Esophagus squamous epithelium (tissue), 5 donors: ENCODE measurements at regions not wholly inside any gene's neighbourhood (a gene's known extent, or its start where the extent isn't known, plus 50 kb on each side); places are given as distances from the start of the nearest gene placed in this dataset.

ENCODE experiments used
- DNase-seq: peaks from one replicate; lab custom pipeline; 2025; lab: John Stamatoyannopoulos, UW
- H3K27ac ChIP-seq, 4 donors: fragments of 200-600 bp; sonication (generic); one replicate each; pipeline ENCODE4 v1.5.1; 2016 to 2019; ENCODE audit warnings: mild to moderate bottlenecking in 1 of 4
- H3K27me3 ChIP-seq, 4 donors: fragments of 200-600 bp; sonication (generic); 1 replicate in 3 of 4; 2 replicates in 1 of 4; pipeline versions ENCODE4 v1.5.1 to v1.6.0; 2017 to 2021; ENCODE audit warnings: antibody characterized with exemption in 1 of 4
- H3K36me3 ChIP-seq, 3 donors: fragments of 200-600 bp; sonication (generic); one replicate each; pipeline ENCODE4 v1.5.1; 2016 to 2019
- H3K4me1 ChIP-seq, 3 donors: fragments of 200-600 bp; sonication (generic); one replicate each; pipeline ENCODE4 v1.5.1; 2017 to 2019
- H3K4me3 ChIP-seq, 4 donors: fragments of 200-600 bp; sonication (generic); 1 replicate in 3 of 4; 2 replicates in 1 of 4; pipeline ENCODE4 v1.5.1; 2016 to 2019; ENCODE audit warnings: mild to moderate bottlenecking in 2 of 4, moderate library complexity in 1 of 4
- H3K9me3 ChIP-seq, 3 donors: fragments of 200-600 bp; sonication (generic); one replicate each; pipeline ENCODE4 v1.5.1; 2016 to 2019
- POLR2A ChIP-seq, 4 donors: fragments of 450-650 bp; IDR thresholded peaks; one replicate each; pipeline ENCODE4 v1.6.1; 2017; ENCODE audit warnings: antibody characterized with exemption in 4 of 4, mild to moderate bottlenecking in 4 of 4, moderate library complexity in 3 of 4
- WGBS, 2 donors: methylation state at CpG; one replicate each; pipeline ENCODE4 v1.1.5; 2018; 5-methylcytosine and 5-hydroxymethylcytosine counted together
- intact Hi-C: fragments of 100-400 bp; cut with DNase I; formaldehyde crosslinking; loops from one replicate; pipeline ENCODE4 v1.15.0; 2022
- TF ChIP-seq, protein P1 (sequence below), 6 experiments: fragments of 450-650 bp in 4 of 6; fragments of 200-600 bp in 2 of 6; sonication (generic) in 2 of 6; IDR thresholded peaks; one replicate each; pipeline ENCODE4 v1.5.1; 2016 to 2019; ENCODE audit warnings: antibody characterized with exemption in 6 of 6, mild to moderate bottlenecking in 4 of 6, moderate library complexity in 4 of 6
- donor health status: DM: yes; HTN: yes; CAD: no.

DNA sequence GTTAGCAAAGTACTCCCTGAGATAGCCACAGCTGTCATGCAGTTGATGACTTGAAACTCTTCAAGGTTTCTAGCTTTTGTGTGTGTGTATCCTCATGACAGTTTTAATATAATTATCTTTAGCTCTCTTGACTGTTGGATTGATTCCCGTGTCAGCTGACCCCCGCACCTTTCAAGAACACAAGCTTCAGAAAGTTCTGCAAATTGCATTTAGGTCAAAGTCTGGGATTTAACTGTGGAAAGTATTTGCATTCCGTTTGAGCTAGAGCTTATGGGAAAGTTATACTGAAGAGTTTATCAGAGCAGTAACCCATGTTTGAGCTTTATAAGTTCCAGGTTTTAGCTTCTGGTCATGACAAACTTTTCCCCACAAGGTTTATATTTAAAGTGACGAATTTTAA lies 380.1 kb upstream of the CHRM3 start:
- TF ChIP-seq, protein P1, sequence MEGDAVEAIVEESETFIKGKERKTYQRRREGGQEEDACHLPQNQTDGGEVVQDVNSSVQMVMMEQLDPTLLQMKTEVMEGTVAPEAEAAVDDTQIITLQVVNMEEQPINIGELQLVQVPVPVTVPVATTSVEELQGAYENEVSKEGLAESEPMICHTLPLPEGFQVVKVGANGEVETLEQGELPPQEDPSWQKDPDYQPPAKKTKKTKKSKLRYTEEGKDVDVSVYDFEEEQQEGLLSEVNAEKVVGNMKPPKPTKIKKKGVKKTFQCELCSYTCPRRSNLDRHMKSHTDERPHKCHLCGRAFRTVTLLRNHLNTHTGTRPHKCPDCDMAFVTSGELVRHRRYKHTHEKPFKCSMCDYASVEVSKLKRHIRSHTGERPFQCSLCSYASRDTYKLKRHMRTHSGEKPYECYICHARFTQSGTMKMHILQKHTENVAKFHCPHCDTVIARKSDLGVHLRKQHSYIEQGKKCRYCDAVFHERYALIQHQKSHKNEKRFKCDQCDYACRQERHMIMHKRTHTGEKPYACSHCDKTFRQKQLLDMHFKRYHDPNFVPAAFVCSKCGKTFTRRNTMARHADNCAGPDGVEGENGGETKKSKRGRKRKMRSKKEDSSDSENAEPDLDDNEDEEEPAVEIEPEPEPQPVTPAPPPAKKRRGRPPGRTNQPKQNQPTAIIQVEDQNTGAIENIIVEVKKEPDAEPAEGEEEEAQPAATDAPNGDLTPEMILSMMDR (IDR thresholded peaks at IDR 0.05): no peak
- intact Hi-C loops: no loop called here
- WGBS, 2 donors: 37 to 55% methylated on average over 4 of the region's 4 CpGs
- Histone ChIP-seq H3K4me1 (no peaks in the 10 kb centered on the region), H3K4me3 (no peak overlapping the region), H3K27me3 (no peaks in the 10 kb centered on the region), H3K9me3 (no peaks in the 10 kb centered on the region), H3K36me3 (no peaks in the 10 kb centered on the region), H3K27ac (no peak overlapping the region)
- no peak for DNase-seq

DNA sequence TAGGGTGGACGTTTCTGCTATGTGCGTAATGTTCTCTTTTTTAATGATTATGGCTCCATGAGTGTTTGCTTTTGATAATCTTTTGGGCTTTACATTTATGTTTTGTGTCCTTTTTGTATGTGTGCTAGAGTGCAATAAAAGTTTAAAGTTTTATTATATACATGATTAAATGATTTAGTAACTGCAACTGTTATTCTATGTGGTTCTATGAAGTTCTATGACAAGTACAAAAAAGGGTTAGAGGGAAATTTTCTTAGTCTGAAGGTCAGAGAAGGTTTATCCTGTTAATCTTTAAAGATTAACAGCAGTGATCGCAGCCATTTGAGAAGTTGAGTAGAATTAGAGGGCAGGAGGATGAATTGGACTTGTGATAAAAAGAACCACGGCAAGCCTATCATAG lies 386.4 kb upstream of the CHRM3 start:
- 61 to 66% methylated on average over 4 of the region's 4 CpGs for WGBS, 2 donors
- no peaks in the 10 kb centered on the region for H3K36me3 ChIP-seq
- no peak for DNase-seq
- no peaks in the 10 kb centered on the region for H3K9me3 ChIP-seq
- no peaks in the 10 kb centered on the region for H3K4me1 ChIP-seq
- H3K27me3 ChIP-seq: no peaks in the 10 kb centered on the region
- intact Hi-C loops: no loop called here
- H3K27ac ChIP-seq: no peak overlapping the region
- TF ChIP-seq, protein P1 (IDR thresholded peaks at IDR 0.05): no peak
- TF ChIP-seq POLR2A (IDR thresholded peaks at IDR 0.05): no peak
- H3K4me3 ChIP-seq: no peak overlapping the region

DNA sequence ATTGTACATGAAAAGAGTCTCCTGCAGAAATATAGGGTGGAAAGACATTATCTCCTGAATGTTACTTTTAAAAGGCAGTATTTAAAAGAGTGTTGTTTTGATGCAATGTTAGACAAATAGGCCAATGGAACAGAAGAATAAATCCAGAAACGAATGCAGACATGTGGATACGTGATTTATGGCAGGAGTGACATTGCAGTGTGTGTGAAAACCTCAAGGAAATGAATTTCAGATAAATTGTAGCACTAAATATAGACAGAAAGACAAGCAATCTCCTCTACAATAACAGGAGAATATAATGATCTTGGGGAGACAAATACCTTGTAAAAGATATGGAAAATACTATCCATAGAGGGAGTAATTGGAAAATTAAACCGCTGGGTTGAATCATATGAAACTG lies 387.8 kb upstream of the CHRM3 start:
- 42 to 63% methylated on average over 3 of the region's 3 CpGs for WGBS, 2 donors
- TF ChIP-seq, protein P1 (IDR thresholded peaks at IDR 0.05): no peak

DNA sequence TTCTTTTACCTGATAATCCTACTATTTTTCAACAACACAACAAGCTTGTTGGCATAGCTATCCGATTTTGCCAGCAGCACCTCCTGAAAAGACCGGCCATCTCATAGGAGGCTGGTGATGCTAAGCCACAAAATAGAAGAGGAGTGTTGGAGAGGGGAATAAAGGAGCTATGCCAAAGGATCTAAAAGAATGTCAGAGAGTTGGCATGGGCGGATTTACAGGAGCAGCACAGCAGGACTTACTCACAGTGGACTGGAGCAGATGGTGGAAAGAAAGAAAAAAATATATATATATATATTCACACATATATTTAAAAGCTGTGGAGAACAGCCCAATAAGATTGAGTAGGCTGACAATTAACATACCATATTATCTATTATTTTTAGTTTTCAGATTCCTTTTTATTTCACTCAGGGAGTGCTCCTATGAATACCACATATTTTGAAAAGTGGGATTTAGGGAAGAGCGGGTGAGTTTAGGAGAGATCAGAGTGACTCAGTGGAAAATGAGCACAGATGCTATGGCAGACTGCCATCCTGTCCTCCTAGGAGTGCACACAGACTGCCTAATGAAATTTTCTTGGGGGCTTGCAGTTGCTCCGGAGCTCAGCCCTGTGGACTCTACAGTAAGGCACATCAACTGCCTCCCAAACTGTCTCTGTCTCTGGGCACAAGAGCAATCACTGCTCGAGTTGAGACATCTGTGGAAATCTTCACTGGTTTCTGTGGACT lies 394.4 kb upstream of the CHRM3 start:
- no peaks in the 10 kb centered on the region for H3K9me3 ChIP-seq
- H3K27ac ChIP-seq: no peak overlapping the region
- no peaks in the 10 kb centered on the region for H3K4me1 ChIP-seq
- TF ChIP-seq, protein P1 (IDR thresholded peaks at IDR 0.05): no peak
- no peak for TF ChIP-seq POLR2A (IDR thresholded peaks at IDR 0.05)
- intact Hi-C loops: no loop called here
- DNase-seq: no peak
- no peak overlapping the region for H3K4me3 ChIP-seq
- WGBS, 2 donors: 66 to 68% methylated on average over 6 of the region's 6 CpGs
- no peaks in the 10 kb centered on the region for H3K27me3 ChIP-seq
- no peaks in the 10 kb centered on the region for H3K36me3 ChIP-seq

More for the DNA sequence above, 387.8 kb upstream of the CHRM3 start:
- Histone ChIP-seq H3K9me3 (no peaks in the 10 kb centered on the region), H3K4me3 (no peak overlapping the region), H3K4me1 (no peaks in the 10 kb centered on the region), H3K27me3 (no peaks in the 10 kb centered on the region), H3K27ac (no peak overlapping the region), H3K36me3 (no peaks in the 10 kb centered on the region)
- intact Hi-C loops: no loop called here
- no peak for DNase-seq

DNA sequence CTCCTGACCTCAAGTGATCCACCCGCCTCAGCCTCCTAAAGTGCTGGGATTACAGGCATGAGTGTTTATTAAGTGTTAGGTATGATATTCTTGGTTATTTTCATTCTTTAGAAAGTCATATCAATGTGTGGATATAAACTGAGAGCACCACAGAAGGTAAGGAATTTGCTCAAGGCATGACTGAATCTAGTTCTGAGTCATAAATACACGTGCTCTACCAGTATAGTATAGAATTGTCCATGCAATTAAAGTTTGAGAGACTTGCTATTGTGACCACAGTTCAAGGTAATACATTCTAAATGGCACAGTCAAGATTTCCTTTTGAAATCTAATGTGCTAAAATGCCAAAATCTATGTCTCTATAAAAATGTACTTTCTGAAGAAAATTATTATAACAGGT lies 401.1 kb upstream of the CHRM3 start:
- DNase-seq: no peak
- Histone ChIP-seq H3K27me3 (no peaks in the 10 kb centered on the region), H3K4me1 (no peaks in the 10 kb centered on the region), H3K36me3 (no peaks in the 10 kb centered on the region), H3K4me3 (no peak overlapping the region), H3K9me3 (no peaks in the 10 kb centered on the region), H3K27ac (no peak overlapping the region)
- intact Hi-C loops: no loop called here
- 74 to 82% methylated on average over 2 of the region's 2 CpGs for WGBS, 2 donors
- TF ChIP-seq POLR2A (IDR thresholded peaks at IDR 0.05): no peak
- TF ChIP-seq, protein P1 (IDR thresholded peaks at IDR 0.05): no peak
